IPS DF 6.9 (cell line): ENCODE measurements at regions not wholly inside any gene's neighbourhood (a gene's known extent, or its start where the extent isn't known, plus 50 kb on each side); places are given as distances from the start of the nearest gene placed in this dataset.
"Not testable (repeated sequence)": the region's sequence is repeated elsewhere in the genome, so short reads cannot be mapped to it uniquely, and the experiment has no call there.

Source experiments
- DNase-seq: peaks from one replicate; pipeline ENCODE4 v3.0.0-alpha.2; 2013; ENCODE audit warnings: low read depth, low spot score
- H3K27ac ChIP-seq: one replicate; pipeline ENCODE4 v1.5.1; 2013; ENCODE audit warnings: low read length, control low read depth
- H3K27me3 ChIP-seq: 2 replicates; pipeline ENCODE4 v1.6.1; 2013; ENCODE audit warnings: mild to moderate bottlenecking, low read length; ENCODE audit not compliant: control insufficient read depth, insufficient read depth
- H3K36me3 ChIP-seq: 2 replicates; pipeline ENCODE4 v1.6.1; 2013; ENCODE audit warnings: low read length; ENCODE audit not compliant: control insufficient read depth, insufficient read depth
- H3K4me1 ChIP-seq: 2 replicates; pipeline ENCODE4 v1.6.1; 2013; ENCODE audit warnings: low read length; ENCODE audit not compliant: control insufficient read depth, insufficient read depth
- H3K4me3 ChIP-seq: 2 replicates; pipeline ENCODE4 v1.5.1; 2013; ENCODE audit warnings: mild to moderate bottlenecking, low read length
- H3K9me3 ChIP-seq: 2 replicates; pipeline ENCODE4 v1.6.1; 2013; ENCODE audit warnings: low read length, inconsistent platforms; ENCODE audit not compliant: control insufficient read depth, insufficient read depth
- WGBS: extraction: QIAGEN DNeasy Blood & Tissue Kit; methylation state at CpG from one replicate; pipeline ENCODE4 v1.1.7; 2013; ENCODE audit warnings: mixed read lengths, missing lambda C conversion rate; ENCODE audit not compliant: insufficient read length, insufficient coverage; 5-methylcytosine and 5-hydroxymethylcytosine counted together

DNA sequence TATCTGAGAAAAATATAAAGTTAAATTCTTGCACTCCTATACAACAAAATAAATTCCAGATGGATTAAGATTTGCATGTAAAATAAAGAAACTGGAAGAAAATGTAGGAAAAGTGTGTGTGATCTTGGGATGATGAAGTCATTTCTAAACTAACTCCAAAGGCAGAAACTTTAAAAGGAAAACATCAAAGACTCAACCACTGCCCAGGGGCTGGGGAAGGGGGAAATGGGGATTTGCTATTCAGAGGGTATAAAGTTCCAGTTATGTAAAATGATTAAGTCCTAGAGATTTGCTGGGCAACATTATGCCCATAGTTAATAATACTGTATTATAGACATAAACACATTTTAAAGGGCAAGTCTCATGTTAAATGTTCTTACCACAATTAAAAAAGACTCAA lies 254.5 kb downstream of the DEPDC1B start:
- H3K4me3 ChIP-seq, result no peak overlapping the region
- H3K4me1 ChIP-seq, result no peaks in the 10 kb centered on the region
- no peaks in the 10 kb centered on the region for H3K27me3 ChIP-seq
- no peak overlapping the region for H3K27ac ChIP-seq
- no peaks in the 10 kb centered on the region for H3K36me3 ChIP-seq
- H3K9me3 ChIP-seq, result no peaks in the 10 kb centered on the region
- DNase-seq, result no peak

DNA sequence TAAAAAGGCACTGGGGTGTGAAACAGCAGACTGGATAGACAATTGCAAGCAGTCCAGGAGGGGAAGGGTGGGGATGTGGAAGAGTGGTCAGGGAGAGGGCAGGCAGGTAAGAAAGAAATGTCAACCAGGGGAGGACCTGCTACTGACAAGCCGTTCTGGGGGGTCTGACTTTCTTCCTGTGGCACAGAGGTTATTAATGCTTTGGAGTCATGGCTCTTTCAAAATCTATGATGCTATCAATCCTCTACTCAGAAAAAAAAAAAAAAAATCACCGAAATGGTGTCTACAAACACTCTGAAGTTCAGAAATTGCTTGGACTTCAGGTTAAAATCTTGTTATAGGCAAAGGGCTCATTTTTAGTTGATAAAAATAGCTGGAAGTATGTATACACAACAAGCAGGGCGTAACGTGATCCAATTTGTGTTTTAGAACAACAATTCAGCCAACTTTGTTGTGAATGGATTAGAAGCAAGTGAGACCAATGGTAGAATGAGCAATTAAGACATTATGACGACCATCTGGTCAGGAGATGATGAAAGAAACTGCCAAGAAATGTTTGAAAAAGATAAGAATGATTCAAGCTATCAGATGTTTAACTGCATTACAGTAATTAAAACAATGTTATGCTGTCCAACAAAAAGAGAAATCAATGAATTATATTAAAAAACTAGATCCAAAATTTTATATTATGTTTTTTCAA lies 255.2 kb downstream of the DEPDC1B start:
- no peak for DNase-seq
- Histone ChIP-seq H3K27ac (no peak overlapping the region), H3K4me1 (no peaks in the 10 kb centered on the region), H3K9me3 (no peaks in the 10 kb centered on the region), H3K27me3 (no peaks in the 10 kb centered on the region), H3K4me3 (no peak overlapping the region), H3K36me3 (no peaks in the 10 kb centered on the region)
- no CpG with 5 or more reads among the region's 5 CpGs for WGBS

DNA sequence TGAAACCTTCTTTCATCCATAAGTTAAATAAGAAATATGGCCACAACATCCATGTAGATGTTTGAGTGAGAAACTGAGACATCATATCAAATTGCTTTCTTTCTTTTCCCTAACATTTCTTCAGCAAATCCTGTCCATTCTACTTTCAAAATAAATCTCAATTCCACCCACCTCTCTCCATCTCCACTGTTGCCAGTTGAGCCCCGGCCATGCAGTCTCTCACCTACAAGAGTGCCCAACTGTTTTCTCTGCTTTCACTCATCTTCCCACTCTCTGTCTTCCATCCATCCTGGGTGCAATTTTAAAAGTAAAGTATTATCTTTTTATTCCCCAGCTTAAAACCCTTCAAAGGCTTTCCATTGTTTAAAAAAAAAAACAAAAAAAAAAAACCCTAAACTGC lies 260.4 kb downstream of the DEPDC1B start:
- DNase-seq, result no peak
- no peaks in the 10 kb centered on the region for H3K4me1 ChIP-seq
- no CpG with 5 or more reads among the region's 1 CpG for WGBS
- no peak overlapping the region for H3K27ac ChIP-seq
- no peaks in the 10 kb centered on the region for H3K27me3 ChIP-seq
- H3K4me3 ChIP-seq, result no peak overlapping the region
- H3K36me3 ChIP-seq, result no peaks in the 10 kb centered on the region
- no peaks in the 10 kb centered on the region for H3K9me3 ChIP-seq

DNA sequence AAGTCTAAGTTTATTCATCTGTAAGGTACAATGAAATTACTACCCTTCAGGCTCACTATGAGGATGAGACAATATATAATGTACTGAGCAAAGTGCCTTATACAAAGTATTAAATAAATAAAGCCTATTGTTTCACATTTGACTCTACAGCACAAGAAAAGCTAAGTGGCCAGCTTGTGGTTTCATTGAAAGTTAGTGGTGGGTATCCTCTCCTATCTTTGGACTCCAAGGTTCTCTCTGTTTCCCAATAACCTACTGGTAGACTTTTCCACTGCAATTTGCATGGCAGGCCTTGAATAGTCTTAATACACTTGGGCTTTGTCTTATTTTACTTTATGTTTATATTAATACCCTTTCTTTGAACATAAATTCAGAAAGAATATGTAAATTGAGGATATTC lies 262.7 kb downstream of the DEPDC1B start:
- no peaks in the 10 kb centered on the region for H3K4me1 ChIP-seq
- no peaks in the 10 kb centered on the region for H3K9me3 ChIP-seq
- no peaks in the 10 kb centered on the region for H3K36me3 ChIP-seq
- no peaks in the 10 kb centered on the region for H3K27me3 ChIP-seq
- H3K27ac ChIP-seq, result no peak overlapping the region
- no peak for DNase-seq
- no peak overlapping the region for H3K4me3 ChIP-seq

DNA sequence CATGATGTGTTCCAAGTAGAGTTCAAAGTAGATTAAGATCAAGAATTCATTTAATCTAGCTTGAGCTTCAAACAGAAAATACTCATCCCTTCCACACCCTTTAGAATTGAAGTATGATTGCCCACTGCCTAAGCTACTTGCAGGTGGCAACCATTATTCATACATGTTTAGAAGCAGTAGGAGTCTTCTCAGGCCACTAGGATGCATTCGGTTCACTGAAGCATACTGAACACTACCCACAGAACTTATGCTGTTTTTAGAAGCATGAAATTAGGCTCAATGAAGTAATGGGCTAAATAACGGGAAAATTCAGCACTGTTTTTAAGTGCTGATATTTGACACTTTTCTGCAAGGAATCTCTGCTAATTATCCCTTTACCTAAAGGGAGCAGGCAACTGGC lies 263.4 kb downstream of the DEPDC1B start:
- DNase-seq, result no peak
- no peaks in the 10 kb centered on the region for H3K4me1 ChIP-seq
- no CpG with 5 or more reads among the region's 2 CpGs for WGBS
- no peaks in the 10 kb centered on the region for H3K27me3 ChIP-seq
- H3K4me3 ChIP-seq, result no peak overlapping the region
- H3K36me3 ChIP-seq, result no peaks in the 10 kb centered on the region
- H3K9me3 ChIP-seq, result no peaks in the 10 kb centered on the region
- no peak overlapping the region for H3K27ac ChIP-seq

DNA sequence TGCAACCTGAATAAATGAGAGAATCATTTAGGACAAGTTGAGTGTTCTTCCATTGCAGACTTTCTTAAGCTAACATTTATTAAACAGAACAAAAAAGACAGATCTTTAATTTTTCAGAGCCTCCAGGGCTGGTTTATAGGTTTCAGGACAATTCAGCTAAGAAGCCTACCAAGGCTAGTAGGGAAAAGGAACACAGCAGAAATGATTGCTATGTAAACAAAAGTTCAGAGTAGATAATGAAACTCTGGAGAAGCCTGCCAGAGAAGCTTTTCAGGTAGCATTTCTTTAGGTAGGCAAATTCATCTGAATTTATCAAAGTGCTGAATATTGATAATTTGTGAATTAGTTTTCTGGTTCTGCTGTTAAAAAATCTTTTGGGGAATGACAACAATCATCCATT lies 264.2 kb downstream of the DEPDC1B start:
- Histone ChIP-seq H3K36me3 (no peaks in the 10 kb centered on the region), H3K4me3 (no peak overlapping the region), H3K9me3 (no peaks in the 10 kb centered on the region), H3K27ac (no peak overlapping the region), H3K27me3 (no peaks in the 10 kb centered on the region), H3K4me1 (no peaks in the 10 kb centered on the region)
- DNase-seq, result no peak

DNA sequence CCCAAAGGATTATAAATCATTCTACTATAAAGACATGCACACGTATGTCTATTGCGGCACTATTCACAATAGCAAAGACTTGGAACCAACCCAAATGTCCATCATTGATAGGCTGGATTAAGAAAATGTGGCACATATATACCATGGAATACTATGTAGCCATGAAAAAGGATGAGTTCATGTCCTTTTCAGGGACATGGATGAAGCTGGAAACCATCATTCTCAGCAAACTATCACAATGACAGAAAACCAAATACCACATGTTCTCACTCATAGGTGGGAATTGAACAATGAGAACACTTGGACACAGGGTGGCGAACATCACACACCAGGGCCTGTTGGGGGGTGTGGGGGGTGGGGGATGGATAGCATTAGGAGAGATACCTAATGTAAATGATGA lies 273.8 kb downstream of the DEPDC1B start:
- H3K27me3 ChIP-seq, H3K36me3 ChIP-seq, H3K4me3 ChIP-seq, H3K27ac ChIP-seq, H3K4me1 ChIP-seq, DNase-seq, H3K9me3 ChIP-seq: not testable (repeated sequence)
- WGBS, result no CpG with 5 or more reads among the region's 3 CpGs

DNA sequence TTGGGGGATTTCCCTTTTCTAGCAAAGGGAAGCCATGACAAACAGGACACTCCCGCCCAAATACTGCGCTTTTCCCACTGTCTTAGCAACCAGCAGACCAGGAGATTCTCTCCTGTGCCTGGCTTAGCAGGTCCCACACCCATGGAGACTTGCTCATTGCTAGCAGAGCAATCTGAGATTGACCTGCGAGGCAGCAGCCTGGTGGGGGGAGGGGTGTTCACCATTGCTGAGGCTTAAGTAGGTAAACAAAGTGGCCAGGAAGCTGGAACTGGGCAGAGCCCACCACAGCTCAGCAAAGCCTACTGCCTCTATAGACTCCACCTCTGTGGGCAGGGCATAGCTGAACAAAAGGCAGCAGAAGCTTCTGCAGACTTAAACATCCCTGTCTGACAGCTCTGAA lies 279.2 kb downstream of the DEPDC1B start:
- not testable (repeated sequence) for H3K27ac ChIP-seq, H3K9me3 ChIP-seq, H3K27me3 ChIP-seq, H3K4me3 ChIP-seq, H3K36me3 ChIP-seq, H3K4me1 ChIP-seq, DNase-seq
- no CpG with 5 or more reads among the region's 3 CpGs for WGBS

DNA sequence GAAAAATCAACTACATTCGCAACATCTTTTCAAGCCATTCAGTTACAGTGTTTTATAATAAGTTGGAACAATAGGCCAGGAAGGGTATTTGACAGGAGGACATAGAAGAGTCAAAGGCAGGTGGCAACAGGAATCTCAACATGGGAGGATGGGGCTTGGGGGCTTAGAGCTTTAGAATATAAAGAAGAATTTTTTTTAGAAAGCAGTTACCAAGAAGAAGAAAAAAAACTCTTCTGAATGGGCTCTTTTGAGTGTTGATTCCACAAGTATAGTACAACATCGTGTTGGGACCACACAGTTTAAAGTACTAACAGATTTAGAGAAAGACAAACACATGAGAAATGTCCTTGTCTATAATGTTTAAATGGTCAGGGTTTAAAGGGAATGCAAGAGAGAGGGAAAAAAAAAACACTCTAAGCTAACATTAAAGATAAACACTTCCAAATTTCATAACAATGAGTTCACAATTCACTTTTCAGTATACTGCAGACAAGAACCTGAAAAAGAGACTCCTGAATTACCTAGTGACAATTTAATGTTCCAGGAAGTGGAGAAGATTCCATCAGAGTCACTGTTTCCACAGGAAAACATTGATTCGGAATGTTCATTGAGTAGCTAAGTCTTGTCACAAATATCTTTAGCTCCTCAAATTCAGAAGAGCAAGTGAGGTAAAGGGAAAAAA lies 282.3 kb downstream of the DEPDC1B start:
- Histone ChIP-seq H3K9me3 (no peaks in the 10 kb centered on the region), H3K27me3 (no peaks in the 10 kb centered on the region), H3K4me3 (no peak overlapping the region), H3K36me3 (no peaks in the 10 kb centered on the region), H3K4me1 (no peaks in the 10 kb centered on the region), H3K27ac (no peak overlapping the region)
- DNase-seq, result no peak
- WGBS, result no CpG with 5 or more reads among the region's 3 CpGs

DNA sequence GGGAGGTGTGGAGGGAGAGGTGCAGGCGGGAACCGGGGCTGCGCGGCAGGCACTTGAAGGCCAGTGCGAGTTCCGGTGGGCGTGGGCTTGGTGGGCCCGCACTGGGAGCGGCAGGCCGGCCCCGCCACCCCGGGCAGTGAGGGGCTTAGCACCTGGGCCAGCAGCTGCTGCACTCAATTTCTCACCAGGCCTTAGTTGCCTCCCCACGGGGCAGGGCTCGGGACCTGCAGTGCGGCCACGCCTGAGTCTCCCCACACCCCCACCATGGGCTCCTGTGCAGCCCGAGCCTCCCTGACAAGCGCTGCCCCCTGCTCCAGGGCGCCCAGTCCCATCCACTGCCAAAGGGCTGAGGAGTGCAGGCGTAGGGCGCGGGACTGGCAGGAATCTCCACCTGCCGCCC lies 284.5 kb downstream of the DEPDC1B start:
- Histone ChIP-seq H3K27ac (no peak overlapping the region), H3K4me3 (no peak overlapping the region), H3K36me3 (no peaks in the 10 kb centered on the region), H3K9me3 (no peaks in the 10 kb centered on the region), H3K27me3 (no peaks in the 10 kb centered on the region), H3K4me1 (no peaks in the 10 kb centered on the region)
- WGBS, result no CpG with 5 or more reads among the region's 23 CpGs
- DNase-seq, result no peak

DNA sequence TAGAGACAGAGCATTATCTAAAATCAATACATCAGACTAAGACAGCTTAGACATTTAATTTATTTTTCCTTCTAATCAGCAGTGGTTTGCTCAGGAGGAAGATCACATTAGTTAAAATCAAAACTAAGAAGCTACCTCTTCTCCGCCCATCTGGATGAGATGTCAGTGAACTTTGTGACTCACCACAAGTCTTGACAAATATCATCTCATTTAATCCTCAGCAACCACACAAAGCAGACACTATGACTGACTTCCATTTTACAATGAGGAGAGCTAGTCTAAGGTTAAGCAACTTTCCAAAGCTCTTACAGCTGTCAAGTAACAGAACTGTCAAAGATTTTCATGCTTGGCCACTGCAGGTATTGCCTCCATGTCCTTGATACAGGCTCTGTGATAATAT lies 289.5 kb downstream of the DEPDC1B start:
- no peaks in the 10 kb centered on the region for H3K36me3 ChIP-seq
- no CpG with 5 or more reads among the region's 1 CpG for WGBS
- DNase-seq, result no peak
- H3K4me1 ChIP-seq, result no peaks in the 10 kb centered on the region
- H3K27ac ChIP-seq, result no peak overlapping the region
- no peak overlapping the region for H3K4me3 ChIP-seq
- no peaks in the 10 kb centered on the region for H3K27me3 ChIP-seq
- H3K9me3 ChIP-seq, result no peaks in the 10 kb centered on the region
